ENCODE measurements at regions not wholly inside any gene's neighbourhood (a gene's known extent, or its start where the extent isn't known, plus 50 kb on each side); places are given as distances from the start of the nearest gene placed in this dataset.
"Not testable (repeated sequence)": the region's sequence is repeated elsewhere in the genome, so short reads cannot be mapped to it uniquely, and the experiment has no call there.

DNA sequence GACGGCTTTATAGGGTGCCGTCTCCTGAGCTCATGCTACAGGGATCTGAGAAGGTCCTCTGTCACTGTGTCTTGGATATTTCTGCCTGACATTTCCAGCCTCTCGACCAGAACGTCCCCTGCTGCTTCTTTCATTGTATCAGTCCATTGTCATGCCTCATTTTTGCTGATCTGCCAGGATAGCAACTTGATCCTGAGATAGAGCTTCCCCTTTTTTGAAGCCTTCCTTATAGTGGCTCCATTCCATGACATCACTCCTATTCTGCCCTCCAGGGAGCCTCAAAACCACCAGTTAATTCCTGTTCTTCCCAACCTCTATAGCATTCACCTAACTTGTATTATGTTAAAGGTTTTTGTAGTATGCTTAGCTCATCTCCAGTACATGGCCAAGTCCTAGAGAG lies 431.8 kb upstream of the NOX3 start:
- Mint-ChIP-seq H3K9me3 (peaks cover 3% of the 10 kb centered on the region), H3K36me3 (ENCODE audit: low read depth) (no peaks in the 10 kb centered on the region), H3K27ac (no peak overlapping the region), H3K4me3 (no peak overlapping the region), H3K4me1 (no peaks in the 10 kb centered on the region), H3K27me3 (no peaks in the 10 kb centered on the region)
- intact Hi-C loops (cut with micrococcal nuclease) = no loop called here
- no peak for DNase-seq

DNA sequence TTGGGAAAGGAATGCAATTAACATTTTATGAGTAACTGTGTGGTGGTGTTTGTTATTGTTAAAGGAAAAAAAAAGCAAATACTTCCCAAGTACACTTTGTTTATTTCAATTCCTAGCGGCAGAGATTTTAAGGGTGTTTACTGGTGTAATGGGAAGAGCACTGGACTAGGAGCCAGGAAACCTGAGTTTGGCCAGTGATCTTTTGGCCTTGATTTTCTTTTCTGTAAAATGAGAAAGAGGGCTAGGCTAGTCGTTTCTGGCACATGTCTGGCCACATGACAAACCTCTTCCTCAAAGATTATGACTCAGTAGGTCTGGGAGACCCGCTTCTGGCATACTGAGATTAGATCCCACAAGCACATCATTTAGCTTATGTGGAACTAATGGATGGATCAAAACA lies 428.1 kb upstream of the NOX3 start:
- Mint-ChIP-seq H3K4me3 (no peak overlapping the region), H3K27ac (no peak overlapping the region), H3K27me3 (no peaks in the 10 kb centered on the region), H3K4me1 (no peaks in the 10 kb centered on the region), H3K9me3 (no peaks in the 10 kb centered on the region), H3K36me3 (ENCODE audit: low read depth) (no peaks in the 10 kb centered on the region)
- intact Hi-C loops (cut with micrococcal nuclease) = no loop called here
- DNase-seq = no peak

DNA sequence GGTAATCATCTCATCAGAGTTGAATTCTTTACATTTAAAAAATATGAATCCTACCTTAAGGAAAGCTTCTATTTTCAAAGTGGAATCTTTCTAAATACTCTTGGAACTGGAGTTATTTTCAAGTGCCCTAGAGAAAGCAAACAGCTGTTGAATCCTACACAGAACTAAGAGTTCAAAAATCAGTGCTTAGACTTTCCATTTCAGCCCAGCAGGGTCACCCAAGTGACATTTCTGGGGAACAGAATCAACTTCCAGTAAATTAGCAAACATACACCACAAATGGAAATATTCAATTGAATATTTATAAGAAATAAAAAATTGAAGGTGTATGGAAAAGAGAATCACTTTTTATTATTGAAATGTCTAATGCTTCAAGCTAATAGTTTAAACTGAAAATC lies 427.7 kb upstream of the NOX3 start:
- Mint-ChIP-seq H3K27ac (no peak overlapping the region), H3K9me3 (no peaks in the 10 kb centered on the region), H3K4me3 (no peak overlapping the region), H3K27me3 (no peaks in the 10 kb centered on the region), H3K4me1 (no peaks in the 10 kb centered on the region), H3K36me3 (ENCODE audit: low read depth) (no peaks in the 10 kb centered on the region)
- DNase-seq = no peak
- intact Hi-C loops (cut with micrococcal nuclease) = no loop called here

DNA sequence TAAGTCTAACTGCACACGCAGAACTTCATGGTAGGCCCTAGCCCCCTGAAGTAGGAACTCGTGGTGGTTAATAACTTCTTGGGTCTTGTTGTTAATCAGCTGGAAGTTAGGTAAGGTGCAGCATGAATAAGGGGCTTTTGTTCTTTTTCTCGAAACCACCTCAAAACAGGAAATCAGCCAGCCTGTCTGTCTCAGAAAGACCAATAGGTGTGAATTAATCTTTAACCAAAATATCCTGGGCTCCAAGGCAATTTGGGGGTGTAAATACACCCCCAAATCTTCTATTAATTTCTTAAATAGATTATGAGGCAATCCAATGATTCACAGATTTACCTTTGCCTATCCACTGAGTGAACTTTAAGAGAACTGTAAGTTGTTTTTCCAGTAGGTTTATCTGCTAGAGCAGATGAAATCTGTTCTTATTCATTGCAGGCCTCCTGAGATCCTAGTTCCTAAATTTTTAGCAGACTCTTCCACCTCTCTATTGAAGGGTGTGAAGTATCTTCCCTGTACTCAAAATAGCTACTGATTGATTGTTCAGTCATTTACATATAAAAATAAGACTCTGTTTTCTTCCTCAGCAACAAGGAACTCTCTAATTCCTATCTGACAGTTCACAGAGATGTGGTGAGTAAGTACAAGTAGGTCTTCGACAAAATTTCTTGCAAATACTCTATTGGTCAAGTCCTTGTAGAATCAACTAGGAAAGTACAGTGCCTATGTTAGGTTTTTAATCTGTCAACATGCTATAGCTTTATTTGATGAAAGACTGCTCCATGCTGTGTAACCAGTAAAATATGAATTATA lies 427.1 kb upstream of the NOX3 start:
- intact Hi-C loops (cut with micrococcal nuclease) = no loop called here
- H3K27ac Mint-ChIP-seq = no peak overlapping the region
- H3K27me3 Mint-ChIP-seq = no peaks in the 10 kb centered on the region

DNA sequence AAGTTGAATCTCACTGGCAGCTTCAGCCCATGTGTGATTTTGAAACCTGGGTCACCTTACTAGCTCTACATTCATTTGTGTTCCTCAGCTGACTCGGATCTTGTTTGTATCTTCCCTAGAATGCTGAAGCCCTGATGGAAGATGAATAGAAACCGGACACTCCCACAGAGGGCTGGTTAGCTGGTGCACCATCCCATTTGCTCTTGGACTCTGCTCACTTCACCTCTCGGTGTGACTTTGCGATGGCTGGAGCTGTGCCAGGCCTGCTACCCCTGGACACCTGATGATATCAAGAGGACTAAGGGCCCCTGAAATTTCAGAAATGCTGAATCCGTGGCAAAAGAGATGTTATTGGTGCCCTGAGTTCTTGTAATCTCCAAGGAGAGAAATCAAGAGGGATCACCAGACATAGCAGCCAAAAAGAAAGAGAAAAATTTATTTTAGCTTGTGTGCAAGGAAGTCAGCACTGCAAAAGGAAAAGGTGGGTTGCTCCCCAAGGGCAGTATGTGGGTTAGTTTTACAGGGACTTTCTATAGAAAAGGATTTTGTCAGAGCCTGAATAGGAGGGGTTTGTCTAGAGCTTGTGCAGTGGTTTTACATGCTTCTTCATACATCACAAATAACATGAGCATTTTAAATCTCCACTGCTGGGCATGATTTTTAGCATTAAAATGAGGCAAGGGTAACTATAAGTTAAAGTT lies 426.3 kb upstream of the NOX3 start:
- Mint-ChIP-seq H3K36me3 (ENCODE audit: low read depth) (no peaks in the 10 kb centered on the region), H3K27ac (no peak overlapping the region), H3K27me3 (no peaks in the 10 kb centered on the region), H3K4me1 (no peaks in the 10 kb centered on the region), H3K4me3 (no peak overlapping the region), H3K9me3 (no peaks in the 10 kb centered on the region)
- intact Hi-C loops (cut with micrococcal nuclease) = no loop called here
- DNase-seq = no peak

More for the DNA sequence above, 427.1 kb upstream of the NOX3 start:
- H3K4me3 Mint-ChIP-seq = no peak overlapping the region
- DNase-seq = no peak
- no peaks in the 10 kb centered on the region for H3K4me1 Mint-ChIP-seq
- H3K36me3 Mint-ChIP-seq (ENCODE audit: low read depth) = no peaks in the 10 kb centered on the region
- H3K9me3 Mint-ChIP-seq = no peaks in the 10 kb centered on the region

DNA sequence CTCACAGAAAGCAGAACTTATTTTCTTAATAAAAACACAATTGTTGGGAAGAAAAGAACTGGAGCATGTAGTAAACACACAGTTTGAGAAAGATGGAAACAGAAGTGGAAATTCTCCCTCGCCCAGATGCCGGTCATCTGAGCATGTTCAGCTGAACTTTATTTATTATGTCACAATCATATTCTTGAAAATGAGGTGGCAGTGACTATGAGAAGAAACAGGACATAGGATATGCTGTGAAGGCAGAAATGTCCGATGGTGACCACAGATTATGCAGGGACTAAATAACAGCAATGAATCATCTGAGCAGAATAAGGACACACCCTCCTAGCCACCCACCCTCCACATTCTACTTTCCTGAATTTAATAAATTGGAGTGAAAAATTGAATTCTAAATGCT lies 425.3 kb upstream of the NOX3 start:
- no peak for DNase-seq
- intact Hi-C loops (cut with micrococcal nuclease) = no loop called here

DNA sequence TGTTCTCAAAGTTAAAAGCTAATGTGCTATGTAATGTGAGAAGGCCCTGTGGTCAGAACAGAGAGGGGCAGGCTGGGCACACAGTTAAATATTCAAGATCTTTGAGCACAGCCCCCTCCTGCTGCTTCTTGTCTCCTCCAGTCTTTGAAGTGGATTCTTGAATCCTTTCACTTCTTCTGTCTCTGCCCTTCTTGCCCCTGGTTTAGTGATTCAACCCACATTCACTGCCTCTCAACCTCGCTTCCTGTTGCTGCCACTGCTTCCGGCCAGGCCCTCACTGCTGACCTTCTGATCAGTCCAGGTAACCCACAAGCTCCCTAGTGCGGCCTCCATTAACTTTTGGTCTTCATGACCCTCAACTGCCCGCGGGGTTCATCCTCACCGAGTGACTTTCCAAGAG lies 417.3 kb upstream of the NOX3 start:
- H3K36me3 Mint-ChIP-seq (ENCODE audit: low read depth) = no peaks in the 10 kb centered on the region
- H3K4me1 Mint-ChIP-seq = no peaks in the 10 kb centered on the region
- no peak overlapping the region for H3K27ac Mint-ChIP-seq
- no peak overlapping the region for H3K4me3 Mint-ChIP-seq
- H3K27me3 Mint-ChIP-seq = no peaks in the 10 kb centered on the region
- H3K9me3 Mint-ChIP-seq = peaks cover 2% of the 10 kb centered on the region
- intact Hi-C loops (cut with micrococcal nuclease) = no loop called here
- no peak for DNase-seq

More for the DNA sequence above, 425.3 kb upstream of the NOX3 start:
- no peak overlapping the region for H3K4me3 Mint-ChIP-seq
- H3K27me3 Mint-ChIP-seq = no peaks in the 10 kb centered on the region
- no peaks in the 10 kb centered on the region for H3K36me3 Mint-ChIP-seq (ENCODE audit: low read depth)
- H3K4me1 Mint-ChIP-seq = no peaks in the 10 kb centered on the region
- H3K9me3 Mint-ChIP-seq = no peaks in the 10 kb centered on the region
- H3K27ac Mint-ChIP-seq = no peak overlapping the region

DNA sequence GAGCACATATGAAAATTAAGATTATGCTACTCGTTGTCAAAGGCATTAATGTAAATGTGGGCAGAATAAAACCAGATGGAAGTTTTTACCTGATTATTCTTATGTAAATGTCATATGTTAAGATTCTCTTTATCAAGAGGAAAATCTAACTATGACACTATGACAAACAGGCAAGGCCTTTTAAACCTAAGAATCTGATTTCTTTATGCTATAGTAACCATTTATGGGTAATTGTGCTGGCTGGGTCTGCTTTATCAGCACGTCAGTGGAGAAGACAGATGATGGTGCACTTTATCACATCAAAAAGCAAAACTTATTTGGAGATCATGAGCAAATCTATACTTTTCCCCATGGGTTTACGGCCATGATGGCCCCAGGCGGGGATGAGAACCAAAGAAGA lies 412.0 kb upstream of the NOX3 start:
- H3K27ac Mint-ChIP-seq = no peak overlapping the region
- intact Hi-C loops (cut with micrococcal nuclease) = no loop called here
- no peaks in the 10 kb centered on the region for H3K4me1 Mint-ChIP-seq
- no peak overlapping the region for H3K4me3 Mint-ChIP-seq
- no peak for DNase-seq
- no peaks in the 10 kb centered on the region for H3K27me3 Mint-ChIP-seq
- H3K36me3 Mint-ChIP-seq (ENCODE audit: low read depth) = no peaks in the 10 kb centered on the region
- peaks cover 2% of the 10 kb centered on the region for H3K9me3 Mint-ChIP-seq

DNA sequence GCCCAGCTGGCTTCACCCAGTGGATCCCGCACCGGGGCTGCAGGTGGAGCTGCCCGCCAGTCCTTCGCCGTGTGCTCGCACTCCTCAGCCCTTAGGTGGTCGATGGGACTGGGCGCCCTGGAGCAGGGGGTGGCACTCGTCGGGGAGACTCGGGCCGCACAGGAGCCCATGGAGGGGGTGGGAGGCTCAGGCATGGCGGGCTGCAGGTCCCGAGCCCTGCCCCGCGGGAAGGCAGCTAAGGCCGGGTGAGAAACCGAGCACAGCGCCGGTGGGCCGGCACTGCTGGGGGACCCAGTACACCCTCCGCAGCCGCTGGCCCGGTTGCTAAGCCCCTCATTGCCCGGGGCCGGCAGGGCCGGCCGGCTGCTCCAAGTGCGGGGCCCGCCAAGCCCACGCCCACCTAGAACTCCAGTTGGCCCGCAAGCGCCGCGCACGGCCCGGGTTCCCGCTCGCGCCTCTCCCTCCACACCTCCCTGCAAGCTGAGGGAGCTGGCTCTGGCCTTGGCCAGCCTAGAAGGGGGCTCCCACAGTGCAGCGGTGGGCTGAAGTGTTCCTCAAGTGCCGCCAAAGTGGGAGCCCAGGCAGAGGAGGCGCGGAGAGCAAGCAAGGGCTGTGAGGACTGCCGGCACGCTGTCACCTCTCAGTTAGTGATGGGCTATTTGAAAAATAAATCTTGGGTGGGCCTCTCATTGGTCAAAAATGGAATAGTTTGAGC lies 411.2 kb upstream of the NOX3 start:
- intact Hi-C loops (cut with micrococcal nuclease); H3K27me3 Mint-ChIP-seq; H3K36me3 Mint-ChIP-seq (ENCODE audit: low read depth); H3K9me3 Mint-ChIP-seq; H3K4me3 Mint-ChIP-seq; H3K4me1 Mint-ChIP-seq; DNase-seq; H3K27ac Mint-ChIP-seq: not testable (repeated sequence)

DNA sequence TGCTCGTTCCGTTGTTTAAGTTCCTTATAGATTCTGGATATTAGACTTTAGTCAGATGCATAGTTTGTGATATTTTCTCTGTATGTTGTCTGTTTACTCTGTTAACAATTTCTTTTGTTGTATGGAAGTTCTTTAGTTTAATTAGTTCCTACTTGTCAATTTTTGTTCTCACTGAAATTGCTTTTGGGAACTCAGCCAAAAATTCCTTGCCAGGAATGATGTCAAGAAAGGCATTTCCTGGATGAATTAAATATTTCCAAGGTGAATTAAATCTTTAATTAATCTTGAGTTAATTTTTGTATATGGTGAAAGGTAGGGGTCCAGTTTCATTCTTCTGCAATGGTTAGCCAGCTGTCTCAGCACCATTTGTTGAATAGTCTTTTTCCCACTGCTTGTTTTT lies 406.2 kb upstream of the NOX3 start:
- Mint-ChIP-seq H3K27ac (no peak overlapping the region), H3K9me3 (peaks cover 6% of the 10 kb centered on the region), H3K4me1 (no peaks in the 10 kb centered on the region), H3K4me3 (no peak overlapping the region), H3K36me3 (ENCODE audit: low read depth) (no peaks in the 10 kb centered on the region), H3K27me3 (no peaks in the 10 kb centered on the region)
- intact Hi-C loops (cut with micrococcal nuclease) = no loop called here
- no peak for DNase-seq

DNA sequence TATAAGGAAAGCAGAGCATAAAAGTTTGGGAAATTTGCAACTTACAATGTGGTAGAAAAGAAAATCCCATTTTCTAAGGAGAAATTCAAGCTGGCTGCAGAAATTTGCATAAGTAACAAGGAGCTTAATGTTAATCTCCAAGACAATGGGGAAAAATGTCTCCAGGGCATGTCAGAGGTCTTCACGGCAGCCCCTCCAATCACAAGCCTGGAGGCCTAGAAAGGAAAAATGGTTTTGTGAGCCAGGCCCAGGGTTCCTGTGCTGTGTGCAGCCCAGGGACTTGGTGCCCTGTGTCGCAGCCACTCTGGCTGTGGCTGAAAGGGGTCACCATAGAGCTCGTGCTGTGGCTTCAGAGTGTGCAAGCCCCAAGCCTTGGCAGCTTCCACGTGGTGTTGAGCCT lies 403.3 kb upstream of the NOX3 start:
- H3K27ac Mint-ChIP-seq; intact Hi-C loops (cut with micrococcal nuclease); H3K27me3 Mint-ChIP-seq; DNase-seq; H3K4me1 Mint-ChIP-seq; H3K36me3 Mint-ChIP-seq (ENCODE audit: low read depth); H3K4me3 Mint-ChIP-seq; H3K9me3 Mint-ChIP-seq: not testable (repeated sequence)

DNA sequence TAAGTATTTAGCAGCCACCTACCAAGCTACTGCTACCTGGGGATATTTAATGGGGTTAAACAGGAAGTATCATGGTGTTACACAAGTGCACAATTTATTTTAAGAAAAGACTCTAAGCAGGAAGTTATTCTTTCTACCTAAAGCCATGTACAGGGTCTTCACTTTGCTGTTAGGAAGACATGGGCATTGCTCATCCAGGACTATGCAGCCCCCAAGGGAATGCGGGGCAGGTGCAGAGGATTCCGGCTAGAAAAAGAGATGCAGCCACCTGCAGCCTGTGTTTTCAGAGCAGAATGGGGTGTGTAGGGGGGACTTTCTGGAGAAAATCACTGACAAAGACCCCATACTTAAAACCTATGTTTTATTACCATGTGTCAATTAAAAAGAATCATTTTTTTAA lies 399.1 kb upstream of the NOX3 start:
- H3K4me3 Mint-ChIP-seq = no peak overlapping the region
- H3K4me1 Mint-ChIP-seq = no peaks in the 10 kb centered on the region
- no peak for DNase-seq
- intact Hi-C loops (cut with micrococcal nuclease) = no loop called here
- peaks cover 6% of the 10 kb centered on the region for H3K9me3 Mint-ChIP-seq
- no peaks in the 10 kb centered on the region for H3K27me3 Mint-ChIP-seq
- H3K27ac Mint-ChIP-seq = no peak overlapping the region
- no peaks in the 10 kb centered on the region for H3K36me3 Mint-ChIP-seq (ENCODE audit: low read depth)

DNA sequence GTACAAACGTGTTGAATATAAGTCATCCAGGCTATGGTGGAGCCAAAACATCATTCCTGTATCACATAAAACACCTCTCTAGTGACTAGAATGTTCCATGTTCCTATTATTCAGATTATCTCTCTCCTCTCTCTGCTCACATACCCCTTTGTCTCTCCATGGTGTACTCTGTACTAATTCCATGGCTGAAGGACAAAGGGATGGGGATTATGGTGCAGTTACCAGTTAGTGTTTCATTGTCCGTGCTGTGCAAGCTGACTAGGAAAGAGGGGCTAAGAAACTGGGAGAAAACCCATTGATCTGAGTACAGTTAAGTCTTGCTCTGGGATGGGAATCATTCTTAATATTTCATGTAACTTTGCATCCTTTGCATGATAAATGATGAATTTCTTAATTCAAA lies 397.4 kb upstream of the NOX3 start:
- H3K4me3 Mint-ChIP-seq = no peak overlapping the region
- no peaks in the 10 kb centered on the region for H3K9me3 Mint-ChIP-seq
- H3K27ac Mint-ChIP-seq = no peak overlapping the region
- DNase-seq = no peak
- no peaks in the 10 kb centered on the region for H3K4me1 Mint-ChIP-seq
- no peaks in the 10 kb centered on the region for H3K36me3 Mint-ChIP-seq (ENCODE audit: low read depth)
- intact Hi-C loops (cut with micrococcal nuclease) = no loop called here
- H3K27me3 Mint-ChIP-seq = no peaks in the 10 kb centered on the region

DNA sequence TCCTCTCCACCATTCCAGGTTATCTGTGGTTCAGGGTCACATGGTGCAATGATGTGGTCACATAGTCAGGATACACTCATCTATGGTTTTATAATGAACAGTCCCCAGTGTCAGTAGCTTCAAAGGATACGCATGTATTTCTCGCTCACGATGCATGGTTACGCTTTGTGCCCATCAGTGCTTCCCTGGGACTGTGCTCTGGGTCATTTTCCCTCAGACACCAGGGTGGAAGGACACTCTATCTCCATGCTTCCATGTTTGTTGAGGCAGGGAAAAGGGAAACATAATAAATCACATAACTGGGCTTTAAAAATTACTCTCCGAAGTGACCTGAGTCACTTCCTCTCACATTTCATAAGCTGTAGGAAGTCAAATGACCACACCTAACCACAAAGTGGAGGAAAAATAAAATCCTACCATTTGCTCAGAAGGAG lies 394.8 kb upstream of the NOX3 start:
- intact Hi-C loops (cut with micrococcal nuclease) = no loop called here
- Mint-ChIP-seq H3K9me3 (peaks cover 5% of the 10 kb centered on the region), H3K4me1 (no peaks in the 10 kb centered on the region), H3K27ac (no peak overlapping the region), H3K27me3 (no peaks in the 10 kb centered on the region), H3K36me3 (ENCODE audit: low read depth) (no peaks in the 10 kb centered on the region), H3K4me3 (no peak overlapping the region)
- no peak for DNase-seq
